ENCODE measurements at regions not wholly inside any gene's neighbourhood (a gene's known extent, or its start where the extent isn't known, plus 50 kb on each side); places are given as distances from the start of the nearest gene placed in this dataset.

GRCh38 chr4:130568746-130569145, 1472.8 kb downstream of the C4orf33 start:
- Histone ChIP-seq H3K27me3 (no peaks in the 10 kb centered on the region), H3K36me3 (no peaks in the 10 kb centered on the region), H3K4me2 (no peak overlapping the region), H3K9ac (no peak overlapping the region), H3K4me1 (peaks cover 0 to 9% (median 6%) of the 10 kb centered on the region in 10 experiments; a peak in 11 of 20 replicates), H3K27ac (no peak overlapping the region), H3K9me3 (replicated peaks in 1 of 11) (peaks cover 14 to 27% (median 19%) of the 10 kb centered on the region in 11 experiments; a peak in 21 of 22 replicates), H3K4me3 (no peak overlapping the region), H4K20me1 (no peaks in the 10 kb centered on the region)
- no peak for TF ChIP-seq Cebpa-rat (IDR thresholded peaks at IDR 0.05)

DNA sequence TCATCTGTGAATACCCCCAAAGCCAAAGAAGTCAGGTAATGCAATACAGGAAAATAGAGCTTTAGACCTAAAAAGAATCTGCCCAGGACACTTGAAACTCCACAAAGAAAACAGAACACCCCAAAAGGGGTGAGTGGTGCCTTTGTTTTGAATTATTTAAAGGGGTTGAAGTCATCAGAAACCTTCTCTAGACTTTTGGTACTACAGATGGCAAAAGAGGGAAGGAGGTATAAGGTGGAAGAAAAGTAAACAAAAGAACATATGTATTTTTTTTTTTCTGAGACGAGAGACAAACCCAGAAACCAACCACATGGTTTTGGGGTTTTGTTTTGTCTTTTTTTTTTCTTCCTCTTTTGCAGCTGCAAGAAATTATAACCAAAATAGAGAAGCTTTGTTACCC, 1477.8 kb downstream of the C4orf33 start:
- TF ChIP-seq Cebpa-rat (IDR thresholded peaks at IDR 0.05), result no peak
- H3K27me3 ChIP-seq, result no peaks in the 10 kb centered on the region
- H4K20me1 ChIP-seq, result no peaks in the 10 kb centered on the region
- H3K9ac ChIP-seq, result peak overlapping the region in 2 of 11 experiments; percentile 8 to 21; a peak in 2 of 22 replicates
- no peak overlapping the region for H3K4me3 ChIP-seq
- peaks cover 9 to 19% (median 12%) of the 10 kb centered on the region in 11 experiments; a peak in 21 of 22 replicates for H3K9me3 ChIP-seq (replicated peaks in 1 of 11)
- H3K4me1 ChIP-seq, result peaks cover 5 to 18% (median 12%) of the 10 kb centered on the region in 10 experiments; a peak in 12 of 20 replicates
- peak overlapping the region; percentile 5 to 60 (median 28); a peak in 13 of 22 replicates for H3K4me2 ChIP-seq
- H3K36me3 ChIP-seq, result no peaks in the 10 kb centered on the region
- H3K27ac ChIP-seq, result peak overlapping the region in 7 of 11 experiments; percentile 3 to 39 (median 24); a peak in 6 of 22 replicates

DNA sequence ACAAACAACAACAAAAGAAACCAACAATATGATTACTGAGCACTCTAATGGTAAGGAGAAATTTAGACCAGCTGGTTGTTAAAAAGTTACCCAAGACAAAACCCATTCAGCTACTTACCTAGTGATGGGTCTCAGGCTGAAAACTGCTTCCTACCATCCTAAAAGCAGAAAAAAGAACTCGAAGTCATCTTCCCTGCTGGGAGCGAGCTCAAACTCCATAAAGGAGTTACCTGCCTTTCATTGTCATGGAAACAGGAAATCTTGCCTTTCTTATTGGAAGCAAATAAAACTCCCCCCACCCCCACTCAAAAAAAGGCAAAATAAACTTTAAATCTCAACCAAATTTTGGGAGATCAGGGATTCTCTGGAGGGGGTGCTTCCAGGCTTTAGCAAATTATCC, 1478.3 kb downstream of the C4orf33 start:
- peak overlapping the region in 10 of 11 experiments; percentile 5 to 60 (median 30); a peak in 11 of 22 replicates for H3K4me2 ChIP-seq
- no peak overlapping the region for H3K4me3 ChIP-seq
- no peak overlapping the region; a peak in 2 of 22 replicates for H3K27ac ChIP-seq
- H3K4me1 ChIP-seq, result peaks cover 5 to 18% (median 12%) of the 10 kb centered on the region in 10 experiments; a peak in 12 of 20 replicates
- no peaks in the 10 kb centered on the region for H4K20me1 ChIP-seq
- H3K27me3 ChIP-seq, result no peaks in the 10 kb centered on the region
- no peaks in the 10 kb centered on the region for H3K36me3 ChIP-seq
- H3K9ac ChIP-seq, result no peak overlapping the region
- H3K9me3 ChIP-seq (replicated peaks in 1 of 11), result peaks cover 5 to 14% (median 7%) of the 10 kb centered on the region in 11 experiments; a peak in 13 of 22 replicates
- TF ChIP-seq Cebpa-rat (IDR thresholded peaks at IDR 0.05), result no peak

DNA sequence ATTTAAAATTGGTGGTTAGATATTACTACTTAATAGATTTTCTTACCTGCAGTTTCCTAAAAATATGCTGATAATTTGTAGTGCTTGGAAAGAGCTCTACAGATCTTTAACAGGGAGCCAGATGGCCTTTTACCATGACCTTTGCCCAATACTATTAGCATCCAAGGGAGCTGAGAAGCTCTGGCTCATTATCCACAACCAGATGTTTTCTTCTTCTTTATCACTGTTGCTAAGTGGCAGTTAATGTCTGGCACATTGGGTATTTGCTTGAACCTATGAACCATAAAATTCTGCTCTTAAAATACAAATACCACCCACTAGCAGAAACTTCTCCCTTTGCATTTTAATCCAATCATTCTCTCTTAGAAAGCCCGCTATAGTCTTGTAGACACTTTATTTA, 1480.3 kb downstream of the C4orf33 start:
- Histone ChIP-seq H3K27ac (no peak overlapping the region), H3K36me3 (no peaks in the 10 kb centered on the region), H3K9ac (no peak overlapping the region), H3K4me2 (no peak overlapping the region; a peak in 3 of 22 replicates), H3K4me1 (peaks cover 5 to 18% (median 12%) of the 10 kb centered on the region in 10 experiments; a peak in 12 of 20 replicates), H4K20me1 (no peaks in the 10 kb centered on the region), H3K9me3 (replicated peaks in 1 of 11) (no peaks in the 10 kb centered on the region), H3K27me3 (no peaks in the 10 kb centered on the region), H3K4me3 (no peak overlapping the region)
- no peak for TF ChIP-seq Cebpa-rat (IDR thresholded peaks at IDR 0.05)

- Histone ChIP-seq H3K9me3 (replicated peaks in 1 of 11) (peaks cover 0 to 8% (median 0%) of the 10 kb centered on the region in 11 experiments; a peak in 1 of 22 replicates), H3K9ac (no peak overlapping the region), H3K36me3 (no peaks in the 10 kb centered on the region), H3K27me3 (no peaks in the 10 kb centered on the region), H3K4me1 (no peaks in the 10 kb centered on the region), H3K4me3 (no peak overlapping the region), H3K4me2 (no peak overlapping the region), H4K20me1 (no peaks in the 10 kb centered on the region), H3K27ac (no peak overlapping the region)
- TF ChIP-seq Cebpa-rat (IDR thresholded peaks at IDR 0.05), result no peak
Observed at GRCh38 chr4:130591091-130591490, 1495.1 kb downstream of the C4orf33 start.

DNA sequence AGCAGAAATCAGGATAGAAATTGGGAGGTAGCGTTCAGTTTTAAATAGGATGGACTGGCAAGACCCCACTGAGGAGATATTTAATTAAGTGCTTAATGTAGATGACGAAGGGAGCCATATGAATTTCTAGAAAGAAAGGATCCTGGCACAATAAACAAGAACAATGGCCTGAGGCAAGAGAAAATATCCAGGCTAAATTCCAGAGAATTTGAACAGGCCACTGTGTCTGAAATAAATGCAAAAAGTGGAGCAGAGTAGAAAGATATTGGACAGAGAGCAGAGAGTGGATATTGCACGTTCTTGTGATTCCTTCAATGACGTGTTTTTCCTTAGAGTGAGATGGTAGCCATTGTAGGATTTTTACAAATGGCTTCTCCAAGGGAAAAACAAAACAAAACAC, 1504.8 kb downstream of the C4orf33 start:
- no peaks in the 10 kb centered on the region for H3K4me1 ChIP-seq
- no peak overlapping the region for H3K9ac ChIP-seq
- no peaks in the 10 kb centered on the region for H3K36me3 ChIP-seq
- no peaks in the 10 kb centered on the region for H3K27me3 ChIP-seq
- no peak for TF ChIP-seq Cebpa-rat (IDR thresholded peaks at IDR 0.05)
- H4K20me1 ChIP-seq, result no peaks in the 10 kb centered on the region
- no peak overlapping the region for H3K4me3 ChIP-seq
- no peaks in the 10 kb centered on the region for H3K9me3 ChIP-seq (replicated peaks in 1 of 11)
- no peak overlapping the region for H3K4me2 ChIP-seq
- H3K27ac ChIP-seq, result no peak overlapping the region

GRCh38 chr4:130603043-130603442, 1507.1 kb downstream of the C4orf33 start:
- Histone ChIP-seq H3K9ac (no peak overlapping the region), H3K4me2 (no peak overlapping the region), H3K27ac (no peak overlapping the region), H3K4me1 (no peaks in the 10 kb centered on the region), H3K9me3 (replicated peaks in 1 of 11) (no peaks in the 10 kb centered on the region), H3K27me3 (no peaks in the 10 kb centered on the region), H3K36me3 (no peaks in the 10 kb centered on the region), H4K20me1 (no peaks in the 10 kb centered on the region), H3K4me3 (no peak overlapping the region)
- TF ChIP-seq Cebpa-rat (IDR thresholded peaks at IDR 0.05), result no peak

GRCh38 chr4:130608121-130608520, 1512.2 kb downstream of the C4orf33 start:
- no peak overlapping the region for H3K4me2 ChIP-seq
- no peak for TF ChIP-seq Cebpa-rat (IDR thresholded peaks at IDR 0.05)
- no peaks in the 10 kb centered on the region for H3K27me3 ChIP-seq
- no peak overlapping the region for H3K4me3 ChIP-seq
- H3K36me3 ChIP-seq, result no peaks in the 10 kb centered on the region
- no peak overlapping the region for H3K9ac ChIP-seq
- H3K4me1 ChIP-seq, result no peaks in the 10 kb centered on the region
- H3K9me3 ChIP-seq (replicated peaks in 1 of 11), result no peaks in the 10 kb centered on the region
- no peaks in the 10 kb centered on the region for H4K20me1 ChIP-seq
- no peak overlapping the region for H3K27ac ChIP-seq

DNA sequence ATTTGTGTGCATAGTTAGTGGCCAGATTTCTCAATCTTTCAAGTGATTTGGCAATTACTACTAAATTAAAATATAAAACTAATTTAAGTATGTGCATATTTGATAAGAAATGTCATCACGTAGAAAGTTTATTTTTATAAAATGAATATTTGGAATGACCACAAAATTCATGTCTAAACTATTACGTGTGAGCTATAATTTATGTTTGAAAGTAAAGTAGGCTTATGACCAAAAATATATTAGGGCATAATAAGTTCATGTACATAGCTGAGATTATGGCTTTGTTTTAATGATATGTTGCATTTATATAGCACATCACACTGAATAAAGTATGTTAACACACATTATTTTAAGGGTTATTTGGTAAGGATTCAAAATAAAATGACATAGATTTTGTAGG, 1532.6 kb downstream of the C4orf33 start:
- no peak overlapping the region for H3K27ac ChIP-seq
- H3K27me3 ChIP-seq, result no peaks in the 10 kb centered on the region
- H3K4me3 ChIP-seq, result no peak overlapping the region
- peaks cover 0 to 12% (median 0%) of the 10 kb centered on the region in 11 experiments; a peak in 5 of 22 replicates for H3K9me3 ChIP-seq (replicated peaks in 1 of 11)
- H3K4me2 ChIP-seq, result no peak overlapping the region
- H3K36me3 ChIP-seq, result no peaks in the 10 kb centered on the region
- no peaks in the 10 kb centered on the region for H3K4me1 ChIP-seq
- H3K9ac ChIP-seq, result no peak overlapping the region
- no peaks in the 10 kb centered on the region for H4K20me1 ChIP-seq
- TF ChIP-seq Cebpa-rat (IDR thresholded peaks at IDR 0.05), result no peak

All from BLaER1 treated with 17β-estradiol and CSF1 and Interleukin-3, amounts not matched to agents 10 nM and 100 nM (cell line).